Muscle layer of duodenum (tissue), 2 donors: ENCODE measurements at regions not wholly inside any gene's neighbourhood (a gene's known extent, or its start where the extent isn't known, plus 50 kb on each side); places are given as distances from the start of the nearest gene placed in this dataset.

Experiments
- H3K27ac ChIP-seq: one replicate; pipeline ENCODE4 v1.7.0; 2013; ENCODE audit warnings: mild to moderate bottlenecking, low read length
- H3K27me3 ChIP-seq: one replicate; pipeline ENCODE4 v1.7.0; 2013; ENCODE audit warnings: low read depth, mild to moderate bottlenecking, control low read depth, low read length
- H3K36me3 ChIP-seq, 2 donors: one replicate each; pipeline ENCODE4 v1.7.0; 2013; ENCODE audit warnings: low read length in 2 of 2, control low read depth in 1 of 2, mild to moderate bottlenecking in 1 of 2; ENCODE audit not compliant: insufficient read depth in 2 of 2, control insufficient read depth in 1 of 2
- H3K4me1 ChIP-seq, 2 donors: one replicate each; pipeline ENCODE4 v1.7.0; 2013; ENCODE audit warnings: low read length in 2 of 2, mild to moderate bottlenecking in 2 of 2, control low read depth in 1 of 2, moderate library complexity in 1 of 2; ENCODE audit not compliant: insufficient read depth in 2 of 2, control insufficient read depth in 1 of 2
- H3K4me3 ChIP-seq, 2 donors: one replicate each; pipeline ENCODE4 v1.7.0; 2013; ENCODE audit warnings: low read length in 2 of 2, low read depth in 1 of 2, mild to moderate bottlenecking in 1 of 2
- H3K9me3 ChIP-seq, 2 donors: one replicate each; pipeline ENCODE4 v1.7.0; 2013; ENCODE audit warnings: low read length in 2 of 2, control low read depth in 1 of 2, mild to moderate bottlenecking in 1 of 2; ENCODE audit not compliant: control insufficient read depth in 1 of 2
- donor health status: healthy.

- Histone ChIP-seq H3K4me3 (no peak overlapping the region), H3K9me3 (no peaks in the 10 kb centered on the region), H3K36me3 (no peaks in the 10 kb centered on the region), H3K27ac (no peak overlapping the region), H3K27me3 (no peaks in the 10 kb centered on the region), H3K4me1 (no peaks in the 10 kb centered on the region)
Measured at GRCh38 chr2:220240641-220241040, 613.2 kb downstream of the SLC4A3 start.

- Histone ChIP-seq H3K36me3 (no peaks in the 10 kb centered on the region), H3K27ac (no peak overlapping the region), H3K4me3 (no peak overlapping the region), H3K9me3 (no peaks in the 10 kb centered on the region), H3K4me1 (no peaks in the 10 kb centered on the region), H3K27me3 (no peaks in the 10 kb centered on the region)
Measured at GRCh38 chr2:220241423-220241822, 614.0 kb downstream of the SLC4A3 start.

DNA sequence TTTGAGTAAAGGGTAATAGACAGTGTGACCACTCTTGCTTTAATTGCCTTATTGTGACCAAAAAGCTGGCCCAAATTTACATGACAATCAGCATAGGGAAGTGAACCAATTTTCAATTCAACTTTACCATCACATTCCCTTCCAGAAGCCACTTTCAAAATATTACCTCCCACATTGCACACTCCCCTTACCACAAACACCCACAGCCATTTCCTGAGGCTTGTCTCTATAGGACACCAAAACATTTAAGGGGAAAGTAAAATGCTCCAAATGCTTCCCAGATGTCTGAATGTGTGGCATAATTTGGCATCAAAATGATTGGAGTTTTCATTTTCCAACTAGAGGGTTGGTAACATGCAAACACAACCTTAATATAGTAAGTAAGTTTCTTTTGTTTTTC is 616.1 kb downstream of the SLC4A3 start:
- H3K36me3 ChIP-seq: no peaks in the 10 kb centered on the region
- no peaks in the 10 kb centered on the region for H3K27me3 ChIP-seq
- no peaks in the 10 kb centered on the region for H3K9me3 ChIP-seq
- no peak overlapping the region for H3K4me3 ChIP-seq
- H3K27ac ChIP-seq: no peak overlapping the region
- H3K4me1 ChIP-seq: no peaks in the 10 kb centered on the region

GRCh38 chr2:220246386-220246785 is 619.0 kb downstream of the SLC4A3 start:
- H3K27ac ChIP-seq: no peak overlapping the region
- H3K27me3 ChIP-seq: no peaks in the 10 kb centered on the region
- no peak overlapping the region for H3K4me3 ChIP-seq
- H3K4me1 ChIP-seq: no peaks in the 10 kb centered on the region
- no peaks in the 10 kb centered on the region for H3K36me3 ChIP-seq
- H3K9me3 ChIP-seq: no peaks in the 10 kb centered on the region

DNA sequence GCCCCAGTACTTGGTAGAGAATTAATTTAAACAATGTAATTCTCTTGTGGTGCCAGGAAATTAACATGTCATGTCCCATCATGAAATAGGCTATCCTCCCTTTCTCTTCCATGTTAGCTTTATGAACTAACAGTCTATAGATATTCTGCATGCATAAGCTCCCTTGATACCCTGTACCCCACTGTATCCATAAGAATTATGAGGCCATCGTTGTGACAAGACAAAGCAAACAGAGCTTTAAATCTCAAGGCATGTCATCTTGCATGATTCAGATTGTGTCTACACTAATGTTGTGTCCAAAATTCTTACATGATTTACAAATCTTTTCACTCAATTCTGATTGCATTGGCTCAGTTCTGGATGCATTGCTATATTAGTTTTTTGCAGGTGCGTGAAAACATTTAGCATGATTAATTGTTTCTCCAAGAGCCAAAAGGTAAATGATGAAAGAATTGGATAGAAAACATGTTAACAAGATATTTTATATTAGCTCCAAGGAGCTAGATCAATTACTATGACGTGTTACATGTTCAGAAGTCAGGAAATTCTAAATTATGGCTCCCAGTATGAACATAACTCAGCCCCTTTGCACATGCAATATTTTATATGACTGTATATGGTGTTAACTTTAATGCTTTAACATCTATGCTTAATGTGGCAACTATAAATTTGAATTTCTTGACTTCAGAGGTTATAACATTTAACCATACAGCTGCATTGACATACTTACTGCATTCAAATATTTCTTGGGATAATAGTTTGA is 620.3 kb downstream of the SLC4A3 start:
- Histone ChIP-seq H3K4me1 (no peaks in the 10 kb centered on the region), H3K4me3 (no peak overlapping the region), H3K27me3 (no peaks in the 10 kb centered on the region), H3K27ac (no peak overlapping the region), H3K9me3 (no peaks in the 10 kb centered on the region), H3K36me3 (no peaks in the 10 kb centered on the region)

DNA sequence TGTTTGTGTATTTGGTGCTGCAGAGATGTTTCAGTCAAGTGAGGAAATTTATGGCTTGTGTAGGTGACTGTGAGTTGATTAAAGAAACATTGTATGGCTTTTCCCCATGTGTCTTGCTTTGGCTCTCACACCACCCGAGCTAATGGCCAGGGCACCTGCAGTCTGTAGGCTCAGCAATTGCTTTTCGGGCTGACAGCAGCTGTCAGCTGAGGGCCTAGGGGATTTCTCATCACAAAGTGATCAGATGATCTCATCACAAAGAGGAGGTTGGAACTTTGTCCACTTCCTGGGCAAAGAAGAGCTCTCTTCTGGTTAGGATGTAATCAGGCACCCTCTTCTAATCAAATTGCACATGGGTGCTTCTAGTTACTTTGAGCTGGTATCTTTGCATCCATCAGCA is 632.2 kb downstream of the SLC4A3 start:
- no peak overlapping the region for H3K27ac ChIP-seq
- H3K36me3 ChIP-seq: no peaks in the 10 kb centered on the region
- H3K9me3 ChIP-seq: no peaks in the 10 kb centered on the region
- H3K27me3 ChIP-seq: no peaks in the 10 kb centered on the region
- no peaks in the 10 kb centered on the region for H3K4me1 ChIP-seq
- H3K4me3 ChIP-seq: no peak overlapping the region

DNA sequence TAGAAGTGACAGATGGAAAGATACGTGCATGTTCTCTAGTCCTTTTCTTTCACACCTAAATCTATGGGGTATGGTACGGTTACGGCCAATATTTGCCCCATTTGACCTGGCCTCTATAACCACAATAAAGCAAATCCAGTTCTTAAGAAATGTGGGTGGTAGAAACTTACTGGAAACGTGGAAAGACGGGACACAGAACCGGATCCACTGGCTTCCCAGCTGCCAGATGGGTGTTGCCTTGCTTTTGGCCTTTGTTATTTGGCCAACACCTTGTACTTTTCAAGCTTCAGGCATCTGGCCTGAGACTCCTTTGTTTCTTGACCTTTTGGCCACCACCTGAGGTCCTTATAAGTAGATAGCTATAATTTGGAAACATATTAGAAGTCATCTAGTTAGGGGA is 635.9 kb downstream of the SLC4A3 start:
- no peak overlapping the region for H3K4me3 ChIP-seq
- H3K4me1 ChIP-seq: no peaks in the 10 kb centered on the region
- H3K27me3 ChIP-seq: no peaks in the 10 kb centered on the region
- no peak overlapping the region for H3K27ac ChIP-seq
- no peaks in the 10 kb centered on the region for H3K36me3 ChIP-seq
- H3K9me3 ChIP-seq: no peaks in the 10 kb centered on the region

GRCh38 chr2:220269367-220269766 is 641.9 kb downstream of the SLC4A3 start:
- Histone ChIP-seq H3K4me1 (no peaks in the 10 kb centered on the region), H3K36me3 (no peaks in the 10 kb centered on the region), H3K27me3 (no peaks in the 10 kb centered on the region), H3K9me3 (no peaks in the 10 kb centered on the region), H3K27ac (no peak overlapping the region), H3K4me3 (no peak overlapping the region)

GRCh38 chr2:220270481-220271070 is 643.1 kb downstream of the SLC4A3 start:
- Histone ChIP-seq H3K9me3 (no peaks in the 10 kb centered on the region), H3K4me3 (no peak overlapping the region), H3K27me3 (no peaks in the 10 kb centered on the region), H3K4me1 (no peaks in the 10 kb centered on the region), H3K36me3 (no peaks in the 10 kb centered on the region), H3K27ac (no peak overlapping the region)

- H3K4me1 ChIP-seq: peaks cover 0 to 7% of the 10 kb centered on the region in 2 donors
- no peaks in the 10 kb centered on the region for H3K36me3 ChIP-seq
- H3K27ac ChIP-seq: no peak overlapping the region
- H3K9me3 ChIP-seq: no peaks in the 10 kb centered on the region
- H3K4me3 ChIP-seq: no peak overlapping the region
- H3K27me3 ChIP-seq: no peaks in the 10 kb centered on the region
Measured at GRCh38 chr2:220272656-220273055, 645.2 kb downstream of the SLC4A3 start.

- Histone ChIP-seq H3K27ac (no peak overlapping the region), H3K9me3 (no peaks in the 10 kb centered on the region), H3K4me1 (peaks cover 0 to 7% of the 10 kb centered on the region in 2 donors), H3K36me3 (no peaks in the 10 kb centered on the region), H3K27me3 (no peaks in the 10 kb centered on the region), H3K4me3 (no peak overlapping the region)
Measured at GRCh38 chr2:220273082-220273481, 645.7 kb downstream of the SLC4A3 start.

DNA sequence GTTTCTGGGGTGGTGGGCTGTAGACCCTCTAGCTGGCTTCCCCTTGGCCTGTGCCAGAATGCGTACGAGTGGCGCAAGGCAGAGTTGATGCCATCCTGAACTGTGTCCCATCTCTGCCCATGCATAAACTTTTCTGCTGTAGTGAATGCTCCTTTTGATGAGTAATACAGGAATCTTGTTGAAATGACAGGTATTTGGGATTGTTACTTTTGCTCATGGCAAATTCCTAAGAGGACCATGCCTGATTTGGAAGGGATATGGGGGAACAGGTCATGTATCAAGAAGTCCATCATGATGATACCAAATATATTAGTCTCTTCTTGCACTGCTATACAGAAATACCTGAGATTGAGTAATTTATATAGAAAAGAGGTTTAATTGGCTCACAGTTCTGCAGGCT is 648.0 kb downstream of the SLC4A3 start:
- H3K4me1 ChIP-seq: peaks cover 0 to 7% of the 10 kb centered on the region in 2 donors
- no peaks in the 10 kb centered on the region for H3K36me3 ChIP-seq
- H3K9me3 ChIP-seq: no peaks in the 10 kb centered on the region
- H3K27me3 ChIP-seq: no peaks in the 10 kb centered on the region
- no peak overlapping the region for H3K4me3 ChIP-seq
- no peak overlapping the region for H3K27ac ChIP-seq
